NCI-H2081 (cell line): ENCODE measurements at regions not wholly inside any gene's neighbourhood (a gene's known extent, or its start where the extent isn't known, plus 50 kb on each side); places are given as distances from the start of the nearest gene placed in this dataset.
"Not testable (repeated sequence)": the region's sequence is repeated elsewhere in the genome, so short reads cannot be mapped to it uniquely, and the experiment has no call there.

Experiments used
- DNase-seq, 2 experiments: peaks; one replicate each; lab custom pipeline; 2025; lab: John Stamatoyannopoulos, UW

GRCh38 chr21:22758478-22758877 lies 1760.3 kb downstream of the NCAM2 start:
- peak in 1 of 2 experiments; percentile 4 for DNase-seq

DNA sequence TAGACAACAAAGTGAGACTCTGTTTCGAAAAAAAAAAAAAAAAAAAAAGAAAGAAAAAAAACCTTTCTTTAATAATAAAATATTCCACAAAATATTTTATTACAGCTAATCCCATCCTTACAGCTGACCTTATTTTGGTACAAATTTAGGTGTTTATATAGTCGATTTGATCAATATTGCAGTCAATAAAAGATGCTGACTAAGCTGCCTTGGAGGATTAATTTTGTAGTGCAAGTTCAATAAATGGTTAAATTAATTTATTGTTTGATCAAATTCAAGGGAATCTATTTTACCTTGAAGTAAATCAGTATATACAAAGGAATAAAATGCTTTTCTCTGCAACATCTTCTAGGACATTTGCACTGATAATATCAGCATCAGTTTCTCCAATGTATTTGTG lies 1764.3 kb downstream of the NCAM2 start:
- DNase-seq, result no peak

- DNase-seq, result no peak
These were observed 1765.2 kb downstream of the NCAM2 start for GRCh38 chr21:22763442-22763841.

GRCh38 chr21:22764222-22764621 lies 1766.0 kb downstream of the NCAM2 start:
- no peak for DNase-seq

DNA sequence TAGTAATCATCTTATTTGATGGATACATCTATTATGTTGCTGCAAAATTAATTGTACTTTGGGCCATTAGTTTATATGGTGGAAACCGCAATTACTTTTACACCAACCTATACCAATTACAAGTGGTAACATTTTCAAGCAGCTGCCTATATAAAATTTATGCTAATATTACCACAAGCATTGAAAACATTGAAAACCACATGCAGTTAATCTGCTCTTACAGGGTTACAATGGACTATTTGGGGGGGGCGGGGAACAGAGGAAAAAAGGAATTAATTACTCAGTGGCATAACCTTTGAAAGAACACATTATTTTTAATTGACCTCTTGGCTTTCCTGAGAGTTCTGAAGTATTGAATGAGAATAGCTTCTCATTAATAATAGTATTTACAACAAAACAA lies 1793.2 kb downstream of the NCAM2 start:
- DNase-seq, result no peak

DNA sequence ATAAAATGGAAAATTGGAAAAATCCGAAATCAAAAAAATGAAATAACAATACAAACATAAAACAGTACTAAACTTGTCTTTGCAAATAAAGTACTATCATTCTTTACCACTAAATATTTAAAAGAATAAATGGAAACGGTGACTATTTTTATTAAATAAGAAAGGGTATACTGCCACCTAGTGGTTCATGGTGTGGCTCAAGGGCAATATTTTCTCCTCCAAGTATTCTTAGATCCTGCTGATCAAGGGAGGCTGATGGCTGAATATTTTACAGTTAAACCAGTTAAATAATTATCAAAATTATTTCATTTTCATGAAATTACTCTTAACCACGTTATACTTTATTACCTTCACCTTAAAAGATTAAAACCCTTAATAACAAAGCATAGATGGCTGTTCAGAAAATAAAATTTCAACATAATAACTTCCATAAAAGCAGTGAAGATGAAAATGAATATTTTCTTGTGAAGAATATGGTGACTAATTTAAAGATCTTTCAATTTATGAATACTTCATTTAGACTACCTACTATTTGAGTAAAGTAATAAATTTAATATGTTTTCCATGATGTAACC lies 1793.9 kb downstream of the NCAM2 start:
- peak; percentile 45 to 49 for DNase-seq

DNA sequence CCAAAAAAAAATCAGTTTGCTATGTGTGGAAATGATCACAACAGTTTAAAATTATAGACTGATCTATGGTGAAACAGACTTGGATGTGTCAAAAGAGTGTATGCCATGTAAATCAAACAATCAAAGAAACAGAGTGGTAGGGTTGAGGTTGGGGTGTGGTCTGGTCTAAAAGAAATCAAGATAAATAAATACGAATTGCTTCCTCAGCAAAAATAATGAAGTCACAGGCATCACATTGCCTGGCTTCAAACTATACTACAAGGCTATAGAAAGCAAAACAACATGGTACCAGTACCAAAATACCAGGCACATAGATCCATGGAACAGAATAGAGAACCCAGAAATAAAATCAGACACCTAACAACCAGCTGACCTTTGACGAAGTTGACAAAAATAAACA lies 1796.9 kb downstream of the NCAM2 start:
- DNase-seq, result no peak

DNA sequence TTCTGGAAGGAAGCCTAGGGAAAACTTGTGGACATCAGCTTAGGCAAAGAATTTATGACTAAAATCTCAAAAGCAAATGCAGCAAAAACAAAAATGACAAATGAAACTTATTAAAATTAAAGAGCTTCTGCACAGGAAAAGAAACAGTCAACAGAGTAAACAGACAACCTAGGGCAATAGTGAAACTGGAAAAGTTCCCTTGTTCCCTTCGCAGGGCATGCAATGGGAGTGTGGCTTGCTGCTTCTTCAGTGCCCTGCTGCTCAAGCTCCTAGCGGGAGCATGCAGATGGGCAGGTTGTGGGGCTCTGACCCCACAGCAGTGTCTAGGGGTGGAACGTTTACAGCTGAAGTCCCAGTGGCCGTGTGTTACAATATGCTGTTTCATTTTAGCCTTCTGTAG lies 1797.4 kb downstream of the NCAM2 start:
- DNase-seq, result no peak

DNA sequence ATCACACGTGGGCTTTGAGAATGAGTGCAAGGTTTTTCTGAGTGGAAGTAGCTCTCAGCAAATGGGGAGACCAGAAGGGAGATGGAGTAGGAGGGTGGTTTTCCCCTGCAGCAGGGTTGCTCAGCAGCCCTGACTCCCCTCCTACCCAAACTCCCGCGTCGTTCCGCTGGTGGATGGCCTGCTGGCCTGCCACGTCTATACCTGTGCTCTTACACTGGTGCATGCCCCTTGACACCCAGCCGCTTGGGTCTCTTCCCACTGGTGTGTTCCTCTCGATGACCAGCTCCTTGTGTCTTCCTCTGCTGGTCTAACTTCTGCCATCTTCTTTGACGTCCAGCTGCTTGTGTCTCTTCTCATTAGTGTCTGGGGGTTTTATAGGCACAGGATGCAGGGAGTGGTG lies 1797.9 kb downstream of the NCAM2 start:
- no peak for DNase-seq

DNA sequence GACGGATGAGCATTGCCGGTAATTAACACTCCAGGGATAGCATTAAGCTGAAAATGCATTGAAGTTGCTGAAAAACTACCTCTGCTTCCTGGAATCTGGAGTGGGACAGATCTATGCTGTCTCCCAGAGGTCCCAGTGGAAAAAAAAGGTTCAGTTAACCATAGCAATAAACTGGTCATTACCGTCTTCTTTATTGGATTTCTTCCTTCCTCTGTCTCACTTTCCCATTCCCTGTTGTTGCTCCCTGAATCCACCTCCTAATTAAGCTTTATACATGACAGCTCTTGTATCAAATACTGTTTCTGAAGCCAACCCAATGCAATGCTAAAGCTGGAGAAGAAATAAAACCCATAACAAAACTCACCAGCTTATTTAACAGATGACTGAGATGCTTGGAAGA lies 1805.9 kb downstream of the NCAM2 start:
- no peak for DNase-seq

GRCh38 chr21:22806278-22806677 lies 1808.1 kb downstream of the NCAM2 start:
- no peak for DNase-seq

- DNase-seq, result no peak
These were observed 1815.0 kb downstream of the NCAM2 start for GRCh38 chr21:22813201-22813600.

- not testable (repeated sequence) for DNase-seq
These were observed 1820.7 kb downstream of the NCAM2 start for GRCh38 chr21:22818681-22819485.

- DNase-seq, result no peak
These were observed 1829.2 kb downstream of the NCAM2 start for GRCh38 chr21:22827422-22827821.

GRCh38 chr21:22842875-22843274 lies 1844.7 kb downstream of the NCAM2 start:
- DNase-seq, result no peak

- no peak for DNase-seq
These were observed 1857.4 kb downstream of the NCAM2 start for GRCh38 chr21:22855581-22855980.

GRCh38 chr21:22871692-22872091 lies 1873.5 kb downstream of the NCAM2 start:
- DNase-seq, result no peak

- DNase-seq, result no peak
These were observed 1882.4 kb downstream of the NCAM2 start for GRCh38 chr21:22880573-22880972.

DNA sequence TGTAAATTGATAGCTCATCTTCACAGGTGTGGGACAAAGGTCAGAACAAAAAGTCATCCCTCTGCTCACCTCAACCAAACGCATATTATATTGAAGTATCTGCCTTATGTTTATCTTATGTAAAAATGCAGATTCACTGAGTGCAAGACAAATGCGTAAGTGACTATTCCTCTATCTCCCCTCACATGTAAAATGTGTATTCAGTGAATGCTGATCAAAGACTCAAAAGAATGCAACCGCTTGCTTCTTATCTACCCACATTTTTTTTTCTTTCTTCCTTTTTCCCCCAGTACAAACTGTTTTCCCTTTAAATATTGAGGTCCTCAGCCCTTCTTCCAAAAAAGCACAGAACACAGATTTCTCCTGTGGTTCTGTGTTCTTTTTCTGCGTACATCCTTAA lies 1882.9 kb downstream of the NCAM2 start:
- DNase-seq, result no peak

GRCh38 chr21:22885079-22885478 lies 1886.9 kb downstream of the NCAM2 start:
- no peak for DNase-seq

DNA sequence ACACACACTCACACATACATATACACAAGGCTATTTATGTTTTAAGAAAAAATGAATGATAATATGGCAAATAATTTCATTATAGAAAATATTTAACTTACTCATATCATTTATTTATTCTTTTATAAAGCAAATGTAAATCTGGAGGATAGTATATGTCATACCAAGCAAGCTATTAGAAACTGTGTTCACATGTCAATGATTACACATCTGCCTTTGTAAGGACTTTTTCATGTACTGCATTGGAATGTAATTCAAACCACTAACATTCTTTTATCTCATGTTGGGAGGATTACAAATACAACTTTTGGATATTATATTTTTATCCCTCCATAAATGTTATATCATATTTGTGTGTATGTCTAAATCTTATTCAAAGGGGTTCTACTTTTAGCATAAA lies 1887.4 kb downstream of the NCAM2 start:
- DNase-seq, result no peak

DNA sequence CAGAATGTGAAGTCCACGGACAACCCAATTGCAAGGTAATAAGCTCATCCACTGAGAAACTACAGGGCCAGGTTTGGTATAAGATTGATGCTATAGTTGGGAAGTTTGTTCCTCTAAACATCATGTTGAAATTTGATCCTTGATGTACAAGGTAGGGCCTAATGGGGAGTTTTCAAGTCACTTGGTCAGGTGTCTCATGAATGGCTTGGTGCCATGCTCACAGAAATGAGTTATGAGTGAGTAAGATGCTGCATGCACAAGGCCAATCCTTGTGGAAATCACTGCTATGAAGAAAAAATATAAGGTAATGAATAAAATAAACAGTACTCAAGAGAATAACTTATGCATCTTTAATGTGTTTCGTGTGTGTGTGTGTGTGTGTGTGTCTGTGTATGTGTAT lies 1891.2 kb downstream of the NCAM2 start:
- DNase-seq, result no peak

DNA sequence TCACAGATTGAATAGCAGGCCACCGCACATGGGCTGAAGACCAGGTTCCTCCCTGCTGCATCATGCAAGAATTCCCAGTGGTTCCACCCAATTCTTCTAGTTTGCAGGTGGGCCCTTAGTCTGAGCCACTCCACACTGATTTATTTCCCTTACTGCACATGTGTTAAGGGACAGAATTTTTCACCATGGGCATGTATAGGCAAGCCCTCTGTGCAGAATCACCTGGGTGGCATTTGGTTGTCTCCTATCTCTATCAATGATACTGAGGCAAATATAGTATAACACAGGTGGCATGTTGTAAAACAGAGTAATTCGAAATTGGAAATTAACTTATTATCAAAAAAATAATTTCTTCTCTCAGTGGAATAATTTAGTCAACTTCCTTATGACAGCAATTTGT lies 1892.4 kb downstream of the NCAM2 start:
- DNase-seq, result no peak

GRCh38 chr21:22892028-22892427 lies 1893.8 kb downstream of the NCAM2 start:
- DNase-seq, result no peak
